Stomach (tissue), 8 donors: ENCODE measurements at regions not wholly inside any gene's neighbourhood (a gene's known extent, or its start where the extent isn't known, plus 50 kb on each side); places are given as distances from the start of the nearest gene placed in this dataset.

ENCODE experiments used
- DNase-seq, 2 donors: peaks; one replicate each; pipeline versions ENCODE4 v3.0.0 to v3.0.0-alpha.2; 2013 to 2019
- H3K27ac ChIP-seq, 5 donors: fragments of 200-600 bp in 4 of 5; sonication (generic) in 4 of 5; one replicate each; pipeline ENCODE4 v1.5.1; 2013 to 2019; ENCODE audit warnings: mild to moderate bottlenecking in 1 of 5, moderate library complexity in 1 of 5
- H3K27me3 ChIP-seq, 3 donors: fragments of 200-600 bp; sonication (generic); one replicate each; pipeline ENCODE4 v1.5.1; 2017 to 2019; ENCODE audit warnings: mixed run types in 1 of 3
- H3K36me3 ChIP-seq, 4 donors: fragments of 200-600 bp; sonication (generic); 1 replicate in 3 of 4; 2 replicates in 1 of 4; pipeline ENCODE4 v1.5.1; 2016 to 2019
- H3K4me1 ChIP-seq, 4 donors: fragments of 200-600 bp; sonication (generic); one replicate each; pipeline ENCODE4 v1.5.1; 2016 to 2019
- H3K4me3 ChIP-seq, 4 donors: fragments of 200-600 bp; sonication (generic) in 3 of 4; one replicate each; pipeline ENCODE4 v1.5.1; 2016 to 2019; ENCODE audit warnings: mild to moderate bottlenecking in 1 of 4
- H3K9me3 ChIP-seq, 4 donors: fragments of 200-600 bp; sonication (generic); one replicate each; pipeline ENCODE4 v1.5.1; 2016 to 2019
- CTCF ChIP-seq, 7 experiments: fragments of 450-650 bp in 4 of 7; fragments of 200-600 bp in 3 of 7; sonication (generic) in 3 of 7; IDR thresholded peaks; one replicate each; pipeline ENCODE4 v1.5.1; 2016 to 2019; ENCODE audit warnings: antibody characterized with exemption in 7 of 7, control low read depth in 2 of 7, mild to moderate bottlenecking in 1 of 7
- EP300 ChIP-seq: sonication (generic); formaldehyde crosslinking; IDR thresholded peaks from one replicate; pipeline ENCODE4 v1.6.1; 2017; ENCODE audit warnings: antibody characterized with exemption
- POLR2A ChIP-seq, 4 donors: fragments of 450-650 bp; IDR thresholded peaks; one replicate each; pipeline ENCODE4 v1.6.1; 2016; ENCODE audit warnings: antibody characterized with exemption in 4 of 4, control low read depth in 2 of 4, mild to moderate bottlenecking in 1 of 4, moderate library complexity in 1 of 4
- POLR2AphosphoS5 ChIP-seq, 3 donors: sonication (generic); formaldehyde crosslinking; IDR thresholded peaks; one replicate each; pipeline ENCODE4 v1.6.1; 2016; ENCODE audit warnings: antibody characterized with exemption in 3 of 3
- WGBS, 5 donors: extraction: QIAGEN DNeasy Blood & Tissue Kit in 3 of 5; methylation state at CpG; one replicate each; pipeline versions ENCODE4 v1.1.5 to v1.1.7; 2013 to 2018; 5-methylcytosine and 5-hydroxymethylcytosine counted together
- intact Hi-C: fragments of 100-400 bp; cut with DNase I; formaldehyde crosslinking; loops from one replicate; pipeline ENCODE4 v1.15.1; 2023; ENCODE audit warnings: low total_unique reads
- donor health status: healthy with polysubstance abuse.
- donor health status: Bipolar disorder and iron deficiency.
- donor health status: healthy.

- no peak overlapping the region for H3K27ac ChIP-seq
- no peaks in the 10 kb centered on the region for H3K27me3 ChIP-seq
- no peak for DNase-seq
- TF ChIP-seq CTCF (IDR thresholded peaks at IDR 0.05) = no peak
- 11 to 29% (median 12%) methylated on average over 1 of the region's 1 CpG for WGBS, 5 donors
- intact Hi-C loops = no loop called here
- no peak overlapping the region for H3K4me3 ChIP-seq
- no peaks in the 10 kb centered on the region for H3K4me1 ChIP-seq
- no peaks in the 10 kb centered on the region for H3K36me3 ChIP-seq
- H3K9me3 ChIP-seq = peaks cover 0 to 5% (median 3%) of the 10 kb centered on the region in 4 donors
These were observed 59.0 kb downstream of the RPS29 start for GRCh38 chr14:49527221-49527620.

- H3K4me3 ChIP-seq = no peak overlapping the region
- no peak for DNase-seq
- no peaks in the 10 kb centered on the region for H3K4me1 ChIP-seq
- H3K9me3 ChIP-seq = peaks cover 0 to 5% (median 3%) of the 10 kb centered on the region in 4 donors
- H3K27me3 ChIP-seq = no peaks in the 10 kb centered on the region
- no peak for TF ChIP-seq CTCF (IDR thresholded peaks at IDR 0.05)
- no peak for TF ChIP-seq POLR2A (IDR thresholded peaks at IDR 0.05)
- no peak for TF ChIP-seq POLR2AphosphoS5 (IDR thresholded peaks at IDR 0.05)
- TF ChIP-seq EP300 = no peak
- no peaks in the 10 kb centered on the region for H3K36me3 ChIP-seq
- intact Hi-C loops = no loop called here
- H3K27ac ChIP-seq = no peak overlapping the region
These were observed 60.1 kb downstream of the RPS29 start for GRCh38 chr14:49526101-49526500.

GRCh38 chr14:49516286-49516685 lies 69.9 kb downstream of the RPS29 start:
- no peak for DNase-seq
- H3K36me3 ChIP-seq = no peaks in the 10 kb centered on the region
- no peaks in the 10 kb centered on the region for H3K4me1 ChIP-seq
- H3K27ac ChIP-seq = no peak overlapping the region
- intact Hi-C loops = no loop called here
- WGBS, 5 donors = 56 to 64% (median 63%) methylated on average over 3 of the region's 3 CpGs
- no peaks in the 10 kb centered on the region for H3K9me3 ChIP-seq
- TF ChIP-seq POLR2A (IDR thresholded peaks at IDR 0.05) (no peak), POLR2AphosphoS5 (IDR thresholded peaks at IDR 0.05) (no peak), CTCF (IDR thresholded peaks at IDR 0.05) (no peak), EP300 (no peak)
- no peak overlapping the region for H3K4me3 ChIP-seq
- no peaks in the 10 kb centered on the region for H3K27me3 ChIP-seq

GRCh38 chr14:49512571-49512970 lies 73.6 kb downstream of the RPS29 start:
- H3K4me1 ChIP-seq = no peaks in the 10 kb centered on the region
- intact Hi-C loops = no loop called here
- no peak for TF ChIP-seq POLR2A (IDR thresholded peaks at IDR 0.05)
- no peak for TF ChIP-seq CTCF (IDR thresholded peaks at IDR 0.05)
- no peak for TF ChIP-seq POLR2AphosphoS5 (IDR thresholded peaks at IDR 0.05)
- TF ChIP-seq EP300 = no peak
- no peak for DNase-seq
- H3K4me3 ChIP-seq = no peak overlapping the region
- H3K36me3 ChIP-seq = no peaks in the 10 kb centered on the region
- H3K27ac ChIP-seq = no peak overlapping the region
- peaks cover 0 to 8% (median 4%) of the 10 kb centered on the region in 4 donors for H3K9me3 ChIP-seq
- no peaks in the 10 kb centered on the region for H3K27me3 ChIP-seq

- Histone ChIP-seq H3K27me3 (no peaks in the 10 kb centered on the region), H3K4me3 (no peak overlapping the region), H3K9me3 (peaks cover 0 to 8% (median 4%) of the 10 kb centered on the region in 4 donors), H3K36me3 (no peaks in the 10 kb centered on the region), H3K4me1 (no peaks in the 10 kb centered on the region), H3K27ac (no peak overlapping the region)
- TF ChIP-seq POLR2AphosphoS5 (IDR thresholded peaks at IDR 0.05) (no peak), EP300 (no peak), POLR2A (IDR thresholded peaks at IDR 0.05) (no peak), CTCF (IDR thresholded peaks at IDR 0.05) (no peak)
- 47 to 72% (median 48%) methylated on average over 3 of the region's 3 CpGs for WGBS, 5 donors
- intact Hi-C loops = no loop called here
- DNase-seq = no peak
These were observed 74.0 kb downstream of the RPS29 start for GRCh38 chr14:49512147-49512551.
